ENCODE measurements at regions not wholly inside any gene's neighbourhood (a gene's known extent, or its start where the extent isn't known, plus 50 kb on each side); places are given as distances from the start of the nearest gene placed in this dataset.
A peak's percentile ranks its signal among the peaks of the same experiment; 100 is the strongest.

- no peak for DNase-seq
Measured at GRCh38 chr1:193558491-193559028, 372.1 kb upstream of the B3GALT2 start.

- DNase-seq = no peak
Measured at GRCh38 chr1:193555662-193556441, 369.4 kb upstream of the B3GALT2 start.

- no peak for DNase-seq
Measured at GRCh38 chr1:193553564-193553963, 367.2 kb upstream of the B3GALT2 start.

GRCh38 chr1:193552274-193552673, 365.9 kb upstream of the B3GALT2 start:
- DNase-seq = no peak

- DNase-seq = no peak
Measured at GRCh38 chr1:193549081-193549480, 362.7 kb upstream of the B3GALT2 start.

- DNase-seq = no peak
Measured at GRCh38 chr1:193545171-193545570, 358.8 kb upstream of the B3GALT2 start.

- no peak for DNase-seq
Measured at GRCh38 chr1:193543259-193543658, 356.8 kb upstream of the B3GALT2 start.

- DNase-seq = no peak
Measured at GRCh38 chr1:193542690-193543089, 356.3 kb upstream of the B3GALT2 start.

- DNase-seq = peak; percentile 48
Measured at GRCh38 chr1:193540511-193540910, 354.1 kb upstream of the B3GALT2 start.

GRCh38 chr1:193539731-193540459, 353.5 kb upstream of the B3GALT2 start:
- DNase-seq = peak; percentile 47

- peak; percentile 45 for DNase-seq
Measured at GRCh38 chr1:193538680-193539079, 352.3 kb upstream of the B3GALT2 start.

- DNase-seq = no peak
Measured at GRCh38 chr1:193538003-193538354, 351.6 kb upstream of the B3GALT2 start.

GRCh38 chr1:193537266-193538002, 351.0 kb upstream of the B3GALT2 start:
- DNase-seq = peak; percentile 73

GRCh38 chr1:193533853-193534252, 347.4 kb upstream of the B3GALT2 start:
- DNase-seq = no peak

- DNase-seq = no peak
Measured at GRCh38 chr1:193525917-193526710, 339.7 kb upstream of the B3GALT2 start.

- DNase-seq = no peak
Measured at GRCh38 chr1:193525411-193525810, 339.0 kb upstream of the B3GALT2 start.

- DNase-seq = no peak
Measured at GRCh38 chr1:193524616-193525015, 338.2 kb upstream of the B3GALT2 start.

GRCh38 chr1:193524021-193524420, 337.6 kb upstream of the B3GALT2 start:
- no peak for DNase-seq

GRCh38 chr1:193520472-193520871, 334.1 kb upstream of the B3GALT2 start:
- DNase-seq = no peak

- no peak for DNase-seq
Measured at GRCh38 chr1:193519922-193520321, 333.5 kb upstream of the B3GALT2 start.

GRCh38 chr1:193516755-193517388, 330.5 kb upstream of the B3GALT2 start:
- no peak for DNase-seq

GRCh38 chr1:193514397-193514796, 328.0 kb upstream of the B3GALT2 start:
- no peak for DNase-seq

Data from CD4-positive, alpha-beta T cell treated with Interleukin-21 for 1 hour (primary cell).